HG02840 (cell line): ENCODE measurements at regions not wholly inside any gene's neighbourhood (a gene's known extent, or its start where the extent isn't known, plus 50 kb on each side); places are given as distances from the start of the nearest gene placed in this dataset.

Experiments
- ATAC-seq: cut with Tn5 transposase; IDR thresholded peaks from one replicate; pipeline ENCODE4 v1.9.1; 2021; ENCODE audit warnings: mild to moderate bottlenecking, moderate library complexity, moderate number of reproducible peaks; ENCODE audit not compliant: unreplicated experiment, low FRiP score

- no peak for ATAC-seq
Observed at GRCh38 chrX:42102586-42103282, 179.4 kb upstream of the CASK start.

GRCh38 chrX:42098900-42099299 is 175.5 kb upstream of the CASK start:
- no peak for ATAC-seq

- no peak for ATAC-seq
Observed at GRCh38 chrX:42097486-42097885, 174.1 kb upstream of the CASK start.

GRCh38 chrX:42096265-42096920 is 173.0 kb upstream of the CASK start:
- ATAC-seq = no peak

GRCh38 chrX:42094218-42094617 is 170.9 kb upstream of the CASK start:
- ATAC-seq = no peak

- ATAC-seq = no peak
Observed at GRCh38 chrX:42093756-42094155, 170.4 kb upstream of the CASK start.

- no peak for ATAC-seq
Observed at GRCh38 chrX:42090395-42090794, 167.0 kb upstream of the CASK start.

- no peak for ATAC-seq
Observed at GRCh38 chrX:42089031-42089430, 165.7 kb upstream of the CASK start.

GRCh38 chrX:42087960-42088359 is 164.6 kb upstream of the CASK start:
- ATAC-seq = no peak

- ATAC-seq = no peak
Observed at GRCh38 chrX:42085836-42086235, 162.5 kb upstream of the CASK start.

- ATAC-seq = no peak
Observed at GRCh38 chrX:42079968-42080367, 156.6 kb upstream of the CASK start.

GRCh38 chrX:42077675-42078074 is 154.3 kb upstream of the CASK start:
- ATAC-seq = no peak

GRCh38 chrX:42075032-42075431 is 151.7 kb upstream of the CASK start:
- ATAC-seq = no peak

- no peak for ATAC-seq
Observed at GRCh38 chrX:42073448-42073847, 150.1 kb upstream of the CASK start.

GRCh38 chrX:42070866-42071265 is 147.5 kb upstream of the CASK start:
- no peak for ATAC-seq

- no peak for ATAC-seq
Observed at GRCh38 chrX:42054256-42054655, 130.9 kb upstream of the CASK start.

GRCh38 chrX:42050345-42050744 is 127.0 kb upstream of the CASK start:
- ATAC-seq = no peak

GRCh38 chrX:42047886-42048285 is 124.5 kb upstream of the CASK start:
- ATAC-seq = no peak

- ATAC-seq = no peak
Observed at GRCh38 chrX:42028109-42028508, 104.8 kb upstream of the CASK start.

GRCh38 chrX:42027367-42028000 is 104.1 kb upstream of the CASK start:
- no peak for ATAC-seq

GRCh38 chrX:42025861-42026260 is 102.5 kb upstream of the CASK start:
- no peak for ATAC-seq

- ATAC-seq = no peak
Observed at GRCh38 chrX:42023122-42023521, 99.8 kb upstream of the CASK start.
